Retina (tissue), 1 donor: ENCODE measurements at regions not wholly inside any gene's neighbourhood (a gene's known extent, or its start where the extent isn't known, plus 50 kb on each side); places are given as distances from the start of the nearest gene placed in this dataset.
A peak's percentile ranks its signal among the peaks of the same experiment; 100 is the strongest.
"Not testable (repeated sequence)": the region's sequence is repeated elsewhere in the genome, so short reads cannot be mapped to it uniquely, and the experiment has no call there.

ENCODE experiments used
- DNase-seq: peaks from one replicate; pipeline ENCODE4 v3.0.0-alpha.2; 2016

DNA sequence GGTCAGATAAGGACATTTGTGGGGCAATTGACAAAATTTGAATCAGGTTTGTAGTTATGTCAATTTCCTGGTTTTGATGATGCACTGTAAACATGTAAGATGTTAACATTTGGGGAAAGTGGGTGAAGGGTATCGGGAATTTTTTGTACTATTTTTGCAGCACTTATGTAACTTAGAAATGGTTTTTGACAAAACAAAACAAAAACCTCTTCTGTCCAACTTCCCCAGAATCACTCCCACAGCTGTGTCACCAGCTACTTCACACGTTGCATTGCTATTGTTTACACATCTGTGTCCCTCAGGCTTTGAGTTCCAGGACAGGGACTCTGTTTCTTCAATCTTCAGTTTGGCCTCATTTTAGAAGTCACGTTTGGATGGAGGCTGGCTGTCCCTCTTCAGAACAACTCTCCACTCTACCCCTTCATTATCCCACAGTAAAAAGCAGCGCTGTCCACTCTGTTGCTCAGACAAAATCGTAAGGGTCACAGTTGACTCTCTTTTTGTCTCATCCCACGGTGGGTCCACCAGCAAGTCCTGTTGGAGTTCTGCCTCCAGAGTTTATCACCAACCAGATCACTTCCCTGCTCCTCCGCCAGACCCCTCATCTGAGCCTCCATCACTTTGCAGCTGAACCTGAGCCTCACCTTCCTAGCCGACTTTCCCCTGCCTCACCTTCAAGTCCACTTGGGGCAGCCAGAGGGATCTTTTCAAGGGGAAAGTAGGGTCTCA is 63.2 kb downstream of the NENF start:
- DNase-seq = no peak

GRCh38 chr1:212496682-212497081 is 64.0 kb downstream of the NENF start:
- no peak for DNase-seq

GRCh38 chr1:212497553-212497952 is 64.8 kb downstream of the NENF start:
- DNase-seq = no peak

GRCh38 chr1:212498283-212499040 is 65.7 kb downstream of the NENF start:
- DNase-seq = no peak

- no peak for DNase-seq
Observed at GRCh38 chr1:212500351-212500750, 67.6 kb downstream of the NENF start.

- DNase-seq = no peak
Observed at GRCh38 chr1:212500983-212501382, 68.3 kb downstream of the NENF start.

- DNase-seq = no peak
Observed at GRCh38 chr1:212503714-212504113, 71.0 kb downstream of the NENF start.

DNA sequence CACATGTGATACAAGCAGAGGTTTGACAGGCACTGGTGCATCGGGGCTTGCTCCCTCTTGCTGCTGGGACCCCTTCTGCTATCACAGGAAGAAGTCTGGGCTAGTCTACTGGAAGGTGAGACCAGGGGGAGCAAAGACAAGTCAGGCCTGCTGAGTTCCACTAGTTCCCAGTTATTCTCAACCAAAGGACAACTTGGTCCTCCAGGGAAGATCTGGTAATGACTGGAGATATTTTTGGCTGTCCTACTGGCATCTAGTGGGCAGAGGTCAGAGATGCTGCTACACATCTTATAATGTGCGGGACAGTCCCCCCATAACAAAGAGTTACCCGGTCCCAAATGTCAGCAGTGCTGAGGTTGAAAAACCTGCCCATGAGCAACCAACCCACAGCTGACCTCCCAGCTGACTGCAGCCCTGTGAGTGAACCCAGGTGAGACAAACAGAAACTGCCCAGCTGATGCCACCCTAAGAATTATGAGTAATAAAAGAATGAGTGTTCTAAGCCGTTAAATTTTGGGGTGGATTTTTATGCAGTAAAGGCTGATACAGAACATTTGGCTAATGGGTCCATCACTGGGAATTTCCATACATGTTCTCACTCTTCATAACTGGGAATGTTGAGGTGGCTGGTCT is 71.6 kb downstream of the NENF start:
- no peak for DNase-seq

- DNase-seq = peak; percentile 38
Observed at GRCh38 chr1:212506666-212507065, 73.9 kb downstream of the NENF start.

- DNase-seq = peak; percentile 43
Observed at GRCh38 chr1:212507369-212507768, 74.6 kb downstream of the NENF start.

DNA sequence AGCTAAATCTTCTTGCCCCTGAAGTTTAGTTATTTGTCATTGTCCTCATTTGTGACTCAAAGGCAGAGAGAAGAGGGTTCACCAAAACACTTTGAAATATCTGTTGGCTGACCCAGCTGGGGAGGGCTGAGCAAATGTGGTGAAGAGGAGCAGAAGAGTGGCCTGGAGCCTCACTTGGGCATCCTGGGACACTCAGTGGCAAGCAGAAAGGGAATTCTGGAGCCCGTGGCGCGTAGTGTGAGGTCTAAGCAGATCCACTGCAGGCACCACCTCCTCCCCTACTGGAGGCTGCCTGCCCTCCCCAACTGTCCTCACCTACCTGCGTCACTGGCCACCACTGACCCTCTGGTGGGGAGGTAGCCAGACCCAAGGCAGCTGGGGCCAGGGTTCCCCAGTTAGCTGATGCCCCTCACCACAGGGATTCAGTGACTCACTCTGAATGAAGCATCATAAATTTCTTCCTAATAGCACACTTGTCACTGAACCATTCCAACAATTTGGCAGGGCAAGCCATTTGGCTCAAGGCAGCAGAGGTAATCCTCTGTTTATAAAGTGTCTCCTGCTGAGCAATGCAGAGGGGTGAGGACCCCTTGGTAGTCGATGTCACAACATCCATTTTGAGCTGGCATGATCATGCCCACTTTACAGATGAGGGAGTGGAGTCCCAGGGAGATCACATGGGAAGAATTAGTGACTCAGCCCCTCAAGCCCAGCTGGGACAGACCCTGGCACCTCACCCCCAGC is 80.3 kb downstream of the NENF start:
- DNase-seq = no peak

DNA sequence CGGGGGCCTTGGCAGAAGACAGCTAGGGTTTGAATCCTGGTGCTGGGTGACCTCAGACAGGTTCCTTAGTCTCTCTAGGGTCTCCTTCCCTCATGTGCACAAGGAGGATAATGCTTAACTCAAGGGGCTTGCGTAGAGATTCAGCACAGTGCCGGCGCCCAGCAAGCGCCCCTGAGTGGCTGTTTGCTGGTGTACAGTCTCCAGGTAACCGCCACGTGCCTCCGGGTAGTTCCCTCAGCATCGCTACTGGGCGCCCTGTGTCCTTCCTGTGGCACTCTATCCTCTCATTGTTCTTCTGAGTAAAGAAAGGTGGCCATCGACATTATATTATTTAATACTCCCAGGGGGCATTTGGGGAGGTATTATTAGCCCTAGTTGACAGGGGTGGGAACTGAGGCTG is 80.9 kb downstream of the NENF start:
- DNase-seq = no peak

- peak; percentile 70 for DNase-seq
Observed at GRCh38 chr1:212514056-212514614, 81.4 kb downstream of the NENF start.

GRCh38 chr1:212514782-212515181 is 82.1 kb downstream of the NENF start:
- DNase-seq = peak; percentile 62

DNA sequence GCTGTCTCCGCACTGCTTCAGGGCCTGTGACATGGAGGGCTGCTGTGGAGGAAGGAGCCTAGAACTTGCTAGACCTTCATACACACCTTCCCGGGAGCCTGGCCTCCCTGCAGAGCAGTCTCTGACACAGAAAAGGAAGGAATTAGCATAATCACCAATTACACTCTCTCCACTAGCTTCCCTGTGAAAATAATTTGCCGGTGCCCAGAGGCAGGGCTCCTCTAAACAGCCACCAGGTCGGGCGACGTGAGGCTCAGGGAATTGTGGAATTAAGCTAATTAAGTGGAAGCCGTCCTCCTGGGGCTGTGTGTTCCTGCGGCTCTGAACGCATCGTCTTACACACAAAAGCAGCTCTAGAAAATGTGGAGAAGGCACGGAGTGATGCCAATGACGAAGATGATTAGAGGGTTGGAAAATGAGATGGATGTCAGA is 82.6 kb downstream of the NENF start:
- DNase-seq = peak; percentile 68

GRCh38 chr1:212516012-212516411 is 83.3 kb downstream of the NENF start:
- not testable (repeated sequence) for DNase-seq

DNA sequence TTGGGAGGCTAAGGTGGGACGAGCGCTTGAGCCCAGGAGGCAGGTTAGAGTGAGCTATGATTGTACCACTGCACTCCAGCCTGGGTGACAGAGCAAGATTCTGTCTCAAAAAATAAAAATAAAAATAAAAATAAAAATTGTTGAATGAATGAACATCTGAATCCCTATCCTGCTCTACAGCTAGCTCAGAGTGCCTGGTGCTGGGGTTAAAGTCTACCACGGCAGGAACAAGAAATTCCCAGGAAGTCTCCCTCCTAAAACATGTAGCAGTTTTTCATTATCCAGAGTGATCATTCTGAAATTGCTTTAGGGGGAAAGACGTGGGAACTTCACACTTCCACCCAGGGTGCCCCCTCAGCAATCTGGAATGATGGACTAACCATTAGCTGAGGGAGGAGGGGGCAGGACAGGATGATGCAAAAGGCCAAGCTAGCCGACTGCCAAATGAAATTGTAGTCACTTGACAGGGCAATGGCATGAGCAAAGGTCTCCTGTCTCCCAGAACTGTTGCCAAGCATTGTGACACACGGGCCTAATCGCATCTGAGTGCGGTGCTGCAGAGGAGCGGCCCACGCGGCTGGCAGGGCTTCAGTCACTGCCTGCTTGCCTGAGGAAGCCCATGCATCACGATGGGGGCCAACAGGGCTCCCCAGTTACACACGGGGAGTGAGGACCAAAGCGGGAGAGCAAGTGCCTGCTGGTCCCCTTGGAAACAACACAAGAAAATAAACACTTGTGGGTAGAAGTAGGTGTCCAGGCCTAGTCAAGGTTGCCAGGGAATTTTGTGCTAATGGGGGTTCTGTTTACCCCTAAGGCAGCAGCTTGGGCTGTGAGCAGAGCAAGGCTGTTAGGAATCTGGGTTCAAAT is 85.7 kb downstream of the NENF start:
- no peak for DNase-seq

- no peak for DNase-seq
Observed at GRCh38 chr1:212519131-212519530, 86.4 kb downstream of the NENF start.

DNA sequence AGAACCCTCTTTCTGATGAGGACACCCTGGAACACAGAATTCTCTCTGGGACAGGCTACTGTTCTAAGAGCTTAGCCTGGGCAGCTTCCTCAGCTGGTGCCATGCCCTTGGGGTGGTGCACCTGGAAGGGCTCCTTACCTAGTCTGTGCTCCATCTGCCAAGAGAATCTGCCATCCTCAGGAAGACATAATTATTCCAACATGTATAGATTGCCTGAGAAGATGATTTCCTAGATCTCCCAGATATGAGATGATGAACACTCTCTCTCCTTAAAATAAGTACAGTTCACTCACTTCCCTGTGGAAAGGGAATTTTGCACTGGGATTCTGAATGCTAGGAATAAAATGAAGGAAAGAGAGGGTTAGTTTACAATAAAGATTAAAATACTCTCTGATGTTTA is 87.6 kb downstream of the NENF start:
- no peak for DNase-seq

DNA sequence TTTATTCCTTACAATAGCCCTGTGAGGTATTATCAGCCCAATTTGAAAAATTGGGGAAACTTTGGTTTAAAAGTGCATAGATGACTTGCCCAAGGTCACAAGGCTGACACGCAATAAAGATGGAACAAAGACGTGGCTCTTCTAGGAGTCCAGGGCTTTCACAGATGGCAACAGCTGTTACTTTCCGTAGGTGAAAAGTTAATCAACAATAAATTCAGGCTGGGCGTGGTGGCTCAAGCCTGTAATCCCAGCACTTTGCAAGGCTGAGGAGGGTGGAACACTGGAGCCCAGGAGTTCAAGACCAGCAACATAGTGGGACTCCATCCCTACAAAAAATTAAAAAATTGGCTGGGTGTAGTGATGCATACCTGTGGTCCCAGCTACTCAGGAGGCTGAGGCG is 87.8 kb upstream of the ATF3 start:
- DNase-seq = no peak

DNA sequence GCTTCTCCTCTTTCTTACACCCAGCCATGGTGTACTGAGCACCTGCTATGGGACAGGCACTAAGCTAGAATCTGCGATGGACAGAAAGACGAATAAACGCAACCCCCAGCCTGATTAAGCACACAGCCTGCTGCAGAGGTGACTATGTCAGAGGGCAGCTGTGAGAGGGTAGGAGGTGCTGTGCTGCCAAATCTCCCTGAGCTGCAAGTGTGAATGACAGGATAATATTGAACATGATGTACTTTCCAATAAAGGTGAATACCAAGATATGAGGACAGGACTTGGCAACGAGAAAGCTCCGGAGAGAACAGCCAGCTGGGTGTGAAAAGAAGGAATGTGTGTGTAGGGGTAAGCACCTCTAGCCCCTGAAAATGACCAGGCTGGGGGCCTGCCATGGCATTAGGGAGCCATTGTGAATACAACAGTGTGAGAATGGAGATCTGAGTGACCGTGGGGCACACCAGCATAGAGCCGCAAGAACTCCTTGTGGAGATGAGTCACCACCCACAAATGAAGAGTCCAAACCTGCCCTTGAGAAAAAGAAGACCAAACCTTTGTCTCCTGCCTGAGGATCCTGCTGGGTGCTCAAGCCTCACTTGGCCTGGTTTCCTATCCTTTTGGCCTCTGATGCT is 83.0 kb upstream of the ATF3 start:
- DNase-seq = no peak
